GM12878 (cell line): ENCODE measurements at regions not wholly inside any gene's neighbourhood (a gene's known extent, or its start where the extent isn't known, plus 50 kb on each side); places are given as distances from the start of the nearest gene placed in this dataset.

ENCODE experiments used
- BCL11A ChIP-seq: IDR thresholded peaks from 2 replicates; pipeline ENCODE4 v1.6.1; 2011; ENCODE audit warnings: low read depth, low read length
- CREM ChIP-seq: IDR thresholded peaks from 2 replicates; pipeline ENCODE4 v1.6.1; 2014; ENCODE audit warnings: antibody characterized with exemption, low read depth
- IKZF2 ChIP-seq, 2 experiments: fragments of 450-650 bp; IDR thresholded peaks; 2 replicates each; pipeline ENCODE4 v1.6.1; 2017; ENCODE audit warnings: mild to moderate bottlenecking in 2 of 2, moderate library complexity in 2 of 2
- IRF4 ChIP-seq: IDR thresholded peaks from 2 replicates; pipeline ENCODE4 v1.6.1; 2011; ENCODE audit warnings: low read depth, low read length
- JUNB ChIP-seq: IDR thresholded peaks from 2 replicates; pipeline ENCODE4 v1.6.1; 2016; ENCODE audit warnings: antibody characterized with exemption, mild to moderate bottlenecking
- MEF2A ChIP-seq: IDR thresholded peaks from 2 replicates; pipeline ENCODE4 v1.6.1; 2011; ENCODE audit warnings: low read depth, mild to moderate bottlenecking, low read length, moderate library complexity; ENCODE audit not compliant: insufficient read depth
- NFIC ChIP-seq: IDR thresholded peaks from 2 replicates; pipeline ENCODE4 v1.6.1; 2012; ENCODE audit warnings: low read depth, mild to moderate bottlenecking, inconsistent platforms, low read length, moderate library complexity
- NFYA ChIP-seq: IDR thresholded peaks from 2 replicates; pipeline ENCODE4 v1.6.1; 2011; ENCODE audit warnings: low read depth, mild to moderate bottlenecking, low read length, improper control_type of control experiment, borderline replicate concordance
- NR2C1 ChIP-seq: fragments of 450-650 bp; IDR thresholded peaks from 2 replicates; pipeline ENCODE4 v1.6.1; 2017; ENCODE audit warnings: antibody characterized with exemption, mild to moderate bottlenecking, moderate library complexity
- TARDBP ChIP-seq: IDR thresholded peaks from 2 replicates; pipeline ENCODE4 v1.6.1; 2016; ENCODE audit warnings: borderline replicate concordance
- ZNF24 ChIP-seq: fragments of 450-650 bp; IDR thresholded peaks from 2 replicates; pipeline ENCODE4 v1.6.1; 2017; ENCODE audit warnings: antibody characterized with exemption, mild to moderate bottlenecking
- TF ChIP-seq, protein P1 (sequence below): fragments of 450-650 bp; IDR thresholded peaks from 2 replicates; pipeline ENCODE4 v1.6.1; 2016; ENCODE audit warnings: mild to moderate bottlenecking, moderate library complexity, borderline replicate concordance
- TF ChIP-seq, protein P2 (sequence below): IDR thresholded peaks from 2 replicates; pipeline ENCODE4 v1.6.1; 2011; ENCODE audit warnings: borderline replicate concordance, low read depth, mild to moderate bottlenecking, moderate library complexity, low read length; ENCODE audit not compliant: insufficient read depth, poor library complexity, severe bottlenecking

DNA sequence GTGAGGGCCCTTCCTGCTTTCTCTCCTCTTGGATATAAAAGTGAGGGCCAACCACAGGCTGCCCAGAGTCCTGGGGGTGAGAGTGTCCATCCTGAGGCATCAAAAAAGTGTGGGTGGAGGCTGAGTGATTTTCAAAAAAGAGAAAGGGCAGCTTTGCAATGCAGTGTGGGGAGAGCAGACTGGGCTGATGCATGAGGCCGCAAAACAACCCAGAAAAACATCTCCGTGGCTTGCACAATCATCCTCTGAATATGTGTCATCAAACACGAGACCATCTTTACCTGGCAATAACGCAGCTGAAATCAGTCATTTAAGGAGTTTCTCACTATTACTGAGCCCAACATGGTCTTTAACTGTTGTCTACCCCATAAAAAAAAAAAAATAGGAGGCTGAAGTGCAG lies 191.2 kb upstream of the SOX4 start (continued):
- TF ChIP-seq CREM (0 out of 2 replicates have a peak, but pooled peaks have one; percentile 45), NFIC (peak; percentile 54; the same call in 1 of the 2 replicates), BCL11A (peak; percentile 70; the same call in 1 of the 2 replicates), ZNF24 (peak; percentile 65; the same call in 1 of the 2 replicates), JUNB (peak; percentile 92), TARDBP (no peak), IRF4 (peak; percentile 43; the same call in 1 of the 2 replicates), IKZF2 (IDR thresholded peaks at IDR 0.05) (0 out of 4 replicates have a peak, but pooled peaks of 1 of the 2 experiments have one; percentile 32), NR2C1 (no peak), NFYA (no peak), MEF2A (peak; percentile 31; the same call in 1 of the 2 replicates)
- TF ChIP-seq, protein P1, sequence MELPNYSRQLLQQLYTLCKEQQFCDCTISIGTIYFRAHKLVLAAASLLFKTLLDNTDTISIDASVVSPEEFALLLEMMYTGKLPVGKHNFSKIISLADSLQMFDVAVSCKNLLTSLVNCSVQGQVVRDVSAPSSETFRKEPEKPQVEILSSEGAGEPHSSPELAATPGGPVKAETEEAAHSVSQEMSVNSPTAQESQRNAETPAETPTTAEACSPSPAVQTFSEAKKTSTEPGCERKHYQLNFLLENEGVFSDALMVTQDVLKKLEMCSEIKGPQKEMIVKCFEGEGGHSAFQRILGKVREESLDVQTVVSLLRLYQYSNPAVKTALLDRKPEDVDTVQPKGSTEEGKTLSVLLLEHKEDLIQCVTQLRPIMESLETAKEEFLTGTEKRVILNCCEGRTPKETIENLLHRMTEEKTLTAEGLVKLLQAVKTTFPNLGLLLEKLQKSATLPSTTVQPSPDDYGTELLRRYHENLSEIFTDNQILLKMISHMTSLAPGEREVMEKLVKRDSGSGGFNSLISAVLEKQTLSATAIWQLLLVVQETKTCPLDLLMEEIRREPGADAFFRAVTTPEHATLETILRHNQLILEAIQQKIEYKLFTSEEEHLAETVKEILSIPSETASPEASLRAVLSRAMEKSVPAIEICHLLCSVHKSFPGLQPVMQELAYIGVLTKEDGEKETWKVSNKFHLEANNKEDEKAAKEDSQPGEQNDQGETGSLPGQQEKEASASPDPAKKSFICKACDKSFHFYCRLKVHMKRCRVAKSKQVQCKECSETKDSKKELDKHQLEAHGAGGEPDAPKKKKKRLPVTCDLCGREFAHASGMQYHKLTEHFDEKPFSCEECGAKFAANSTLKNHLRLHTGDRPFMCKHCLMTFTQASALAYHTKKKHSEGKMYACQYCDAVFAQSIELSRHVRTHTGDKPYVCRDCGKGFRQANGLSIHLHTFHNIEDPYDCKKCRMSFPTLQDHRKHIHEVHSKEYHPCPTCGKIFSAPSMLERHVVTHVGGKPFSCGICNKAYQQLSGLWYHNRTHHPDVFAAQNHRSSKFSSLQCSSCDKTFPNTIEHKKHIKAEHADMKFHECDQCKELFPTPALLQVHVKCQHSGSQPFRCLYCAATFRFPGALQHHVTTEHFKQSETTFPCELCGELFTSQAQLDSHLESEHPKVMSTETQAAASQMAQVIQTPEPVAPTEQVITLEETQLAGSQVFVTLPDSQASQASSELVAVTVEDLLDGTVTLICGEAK = no peak
- TF ChIP-seq, protein P2, sequence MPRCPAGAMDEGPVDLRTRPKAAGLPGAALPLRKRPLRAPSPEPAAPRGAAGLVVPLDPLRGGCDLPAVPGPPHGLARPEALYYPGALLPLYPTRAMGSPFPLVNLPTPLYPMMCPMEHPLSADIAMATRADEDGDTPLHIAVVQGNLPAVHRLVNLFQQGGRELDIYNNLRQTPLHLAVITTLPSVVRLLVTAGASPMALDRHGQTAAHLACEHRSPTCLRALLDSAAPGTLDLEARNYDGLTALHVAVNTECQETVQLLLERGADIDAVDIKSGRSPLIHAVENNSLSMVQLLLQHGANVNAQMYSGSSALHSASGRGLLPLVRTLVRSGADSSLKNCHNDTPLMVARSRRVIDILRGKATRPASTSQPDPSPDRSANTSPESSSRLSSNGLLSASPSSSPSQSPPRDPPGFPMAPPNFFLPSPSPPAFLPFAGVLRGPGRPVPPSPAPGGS = peak; percentile 17
